ENCODE measurements at regions not wholly inside any gene's neighbourhood (a gene's known extent, or its start where the extent isn't known, plus 50 kb on each side); places are given as distances from the start of the nearest gene placed in this dataset.

GRCh38 chr7:42380401-42380800, 143.4 kb upstream of the GLI3 start (continued):
- TF ChIP-seq, protein P1, sequence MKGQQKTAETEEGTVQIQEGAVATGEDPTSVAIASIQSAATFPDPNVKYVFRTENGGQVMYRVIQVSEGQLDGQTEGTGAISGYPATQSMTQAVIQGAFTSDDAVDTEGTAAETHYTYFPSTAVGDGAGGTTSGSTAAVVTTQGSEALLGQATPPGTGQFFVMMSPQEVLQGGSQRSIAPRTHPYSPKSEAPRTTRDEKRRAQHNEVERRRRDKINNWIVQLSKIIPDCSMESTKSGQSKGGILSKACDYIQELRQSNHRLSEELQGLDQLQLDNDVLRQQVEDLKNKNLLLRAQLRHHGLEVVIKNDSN (CRISPR knock-in tag; IDR thresholded peaks at IDR 0.05), result no peak
- TF ChIP-seq ZNF436 (CRISPR knock-in tag; IDR thresholded peaks at IDR 0.05) (no peak), HDGF (IDR thresholded peaks at IDR 0.05) (no peak), RBM22 (IDR thresholded peaks at IDR 0.05; ENCODE audit: low read depth, low read length, poor library complexity, severe bottlenecking) (no peak), SMAD2 (IDR thresholded peaks at IDR 0.05; ENCODE audit: low read depth, low read length) (no peak), PATZ1 (CRISPR knock-in tag; IDR thresholded peaks at IDR 0.05; ENCODE audit: borderline replicate concordance) (no peak), ZKSCAN1 (IDR thresholded peaks at IDR 0.05; ENCODE audit: low read depth, low read length) (no peak), TAF7 (tag; IDR thresholded peaks at IDR 0.05) (no peak)

DNA sequence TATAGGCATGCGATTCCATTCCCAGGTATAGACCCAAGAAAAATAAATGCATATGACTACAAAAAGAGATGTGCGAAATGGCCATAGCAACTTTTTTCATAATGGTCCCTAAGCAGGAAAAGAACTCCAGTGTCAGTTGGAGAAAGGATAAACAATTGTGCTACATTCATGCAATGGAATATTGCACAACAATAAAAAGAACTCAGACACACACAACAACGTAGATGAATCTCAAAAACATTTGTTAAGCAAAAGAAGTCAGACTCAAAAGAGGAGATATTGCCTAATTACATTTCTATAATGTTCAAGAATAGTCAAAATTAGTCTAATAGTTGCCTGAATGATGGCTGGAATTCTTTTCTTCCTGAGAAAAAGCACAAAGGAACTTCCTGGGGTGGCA, 141.1 kb upstream of the GLI3 start:
- BruUV-seq (replicated peaks), result no TSS peak
- H3K27me3 ChIP-seq (ENCODE audit: control insufficient read depth in 2 of 2, insufficient read depth in 2 of 2, low read length in 2 of 2), result no peaks in the 10 kb centered on the region

More for the DNA sequence above, 141.1 kb upstream of the GLI3 start:
- no peaks in the 10 kb centered on the region for H3K4me1 ChIP-seq (replicated peaks in 1 of 2; ENCODE audit: control insufficient read depth in 2 of 2, insufficient read depth in 2 of 2, low read length in 2 of 2)
- H3K36me3 ChIP-seq (ENCODE audit: control insufficient read depth, insufficient read depth, low read length), result no peaks in the 10 kb centered on the region
- H3K9ac ChIP-seq (ENCODE audit: insufficient read depth in 1 of 2, low read depth in 2 of 2, low read length in 2 of 2), result no peak overlapping the region
- no peak overlapping the region for H2AFZ ChIP-seq (ENCODE audit: low read depth, low read length)
- POLR2A ChIA-PET, result no interaction called here
- intact Hi-C loops (cut with micrococcal nuclease) (no loop called here), in situ Hi-C loops (cut with MboI) (no loop called here)
- ATAC-seq (no peak), DNase-seq (ENCODE audit: extremely low read depth in 1 of 4, low spot score in 3 of 4) (no peak), FAIRE-seq (no peak)
- no peaks in the 10 kb centered on the region for H3K9me1 ChIP-seq (ENCODE audit: control insufficient read depth, insufficient read depth, low read length)
- H3K4me2 ChIP-seq (ENCODE audit: insufficient read depth, low read length), result no peak overlapping the region
- no peak overlapping the region for H3K27ac ChIP-seq (ENCODE audit: extremely low read depth, low read depth, low read length)
- no peaks in the 10 kb centered on the region for H4K20me1 ChIP-seq (replicated peaks; ENCODE audit: control insufficient read depth, insufficient read depth, low read length)
- no peak overlapping the region for H3K4me3 ChIP-seq
- CTCF ChIA-PET (ENCODE audit: low intra/inter-chr PET ratio), result no interaction called here
- H3K9me3 ChIP-seq (replicated peaks; ENCODE audit: control insufficient read depth, insufficient read depth, low read depth, low read length), result no peaks in the 10 kb centered on the region
- no peaks in the 10 kb centered on the region for H3K79me2 ChIP-seq (ENCODE audit: control insufficient read depth, insufficient read depth, low read length)
- WGBS (ENCODE audit: insufficient coverage, low coverage, missing lambda C conversion rate), result 0% methylated on average over 3 of the region's 3 CpGs
- TF ChIP-seq NFXL1 (CRISPR knock-in tag; IDR thresholded peaks at IDR 0.05) (no peak), CEBPG (CRISPR knock-in tag; IDR thresholded peaks at IDR 0.05) (no peak), CEBPG (tag; conservative IDR thresholded peaks at IDR 0.05 in 1 of 2, IDR thresholded peaks at IDR 0.05 in 1 of 2) (peak in 1 of 2 experiments; percentile 60; a peak in 2 of 4 replicates)
- TF ChIP-seq, protein P2, sequence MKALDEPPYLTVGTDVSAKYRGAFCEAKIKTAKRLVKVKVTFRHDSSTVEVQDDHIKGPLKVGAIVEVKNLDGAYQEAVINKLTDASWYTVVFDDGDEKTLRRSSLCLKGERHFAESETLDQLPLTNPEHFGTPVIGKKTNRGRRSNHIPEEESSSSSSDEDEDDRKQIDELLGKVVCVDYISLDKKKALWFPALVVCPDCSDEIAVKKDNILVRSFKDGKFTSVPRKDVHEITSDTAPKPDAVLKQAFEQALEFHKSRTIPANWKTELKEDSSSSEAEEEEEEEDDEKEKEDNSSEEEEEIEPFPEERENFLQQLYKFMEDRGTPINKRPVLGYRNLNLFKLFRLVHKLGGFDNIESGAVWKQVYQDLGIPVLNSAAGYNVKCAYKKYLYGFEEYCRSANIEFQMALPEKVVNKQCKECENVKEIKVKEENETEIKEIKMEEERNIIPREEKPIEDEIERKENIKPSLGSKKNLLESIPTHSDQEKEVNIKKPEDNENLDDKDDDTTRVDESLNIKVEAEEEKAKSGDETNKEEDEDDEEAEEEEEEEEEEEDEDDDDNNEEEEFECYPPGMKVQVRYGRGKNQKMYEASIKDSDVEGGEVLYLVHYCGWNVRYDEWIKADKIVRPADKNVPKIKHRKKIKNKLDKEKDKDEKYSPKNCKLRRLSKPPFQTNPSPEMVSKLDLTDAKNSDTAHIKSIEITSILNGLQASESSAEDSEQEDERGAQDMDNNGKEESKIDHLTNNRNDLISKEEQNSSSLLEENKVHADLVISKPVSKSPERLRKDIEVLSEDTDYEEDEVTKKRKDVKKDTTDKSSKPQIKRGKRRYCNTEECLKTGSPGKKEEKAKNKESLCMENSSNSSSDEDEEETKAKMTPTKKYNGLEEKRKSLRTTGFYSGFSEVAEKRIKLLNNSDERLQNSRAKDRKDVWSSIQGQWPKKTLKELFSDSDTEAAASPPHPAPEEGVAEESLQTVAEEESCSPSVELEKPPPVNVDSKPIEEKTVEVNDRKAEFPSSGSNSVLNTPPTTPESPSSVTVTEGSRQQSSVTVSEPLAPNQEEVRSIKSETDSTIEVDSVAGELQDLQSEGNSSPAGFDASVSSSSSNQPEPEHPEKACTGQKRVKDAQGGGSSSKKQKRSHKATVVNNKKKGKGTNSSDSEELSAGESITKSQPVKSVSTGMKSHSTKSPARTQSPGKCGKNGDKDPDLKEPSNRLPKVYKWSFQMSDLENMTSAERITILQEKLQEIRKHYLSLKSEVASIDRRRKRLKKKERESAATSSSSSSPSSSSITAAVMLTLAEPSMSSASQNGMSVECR (CRISPR knock-in tag; IDR thresholded peaks at IDR 0.05), result no peak

Measured in K562 (cell line).